NCI-H2029 (cell line): ENCODE measurements at regions not wholly inside any gene's neighbourhood (a gene's known extent, or its start where the extent isn't known, plus 50 kb on each side); places are given as distances from the start of the nearest gene placed in this dataset.
"Not testable (repeated sequence)": the region's sequence is repeated elsewhere in the genome, so short reads cannot be mapped to it uniquely, and the experiment has no call there.

Experiments
- DNase-seq: peaks from one replicate; lab custom pipeline; 2025; lab: John Stamatoyannopoulos, UW

- not testable (repeated sequence) for DNase-seq
Measured at GRCh38 chr4:120200573-120201110, 134.0 kb upstream of the MAD2L1 start.

- DNase-seq: no peak
Measured at GRCh38 chr4:120198411-120198810, 131.8 kb upstream of the MAD2L1 start.

- DNase-seq: no peak
Measured at GRCh38 chr4:120177603-120178002, 111.0 kb upstream of the MAD2L1 start.

GRCh38 chr4:120175272-120175671 lies 108.6 kb upstream of the MAD2L1 start:
- DNase-seq: no peak

GRCh38 chr4:120163895-120164294 lies 97.2 kb upstream of the MAD2L1 start:
- no peak for DNase-seq

GRCh38 chr4:120158841-120159463 lies 92.3 kb upstream of the MAD2L1 start:
- no peak for DNase-seq

GRCh38 chr4:120158046-120158445 lies 91.4 kb upstream of the MAD2L1 start:
- DNase-seq: no peak

- DNase-seq: peak; percentile 34
Measured at GRCh38 chr4:120156120-120156718, 89.6 kb upstream of the MAD2L1 start.

GRCh38 chr4:120155287-120155686 lies 88.6 kb upstream of the MAD2L1 start:
- DNase-seq: no peak

GRCh38 chr4:120144634-120145033 lies 78.0 kb upstream of the MAD2L1 start:
- DNase-seq: no peak

- DNase-seq: no peak
Measured at GRCh38 chr4:120144041-120144440, 77.4 kb upstream of the MAD2L1 start.

- DNase-seq: no peak
Measured at GRCh38 chr4:120139392-120139791, 72.7 kb upstream of the MAD2L1 start.

- DNase-seq: no peak
Measured at GRCh38 chr4:120132935-120133334, 66.3 kb upstream of the MAD2L1 start.

GRCh38 chr4:120130786-120131185 lies 64.1 kb upstream of the MAD2L1 start:
- no peak for DNase-seq
